Fibroblast of skin of left biceps (primary cell): ENCODE measurements at regions not wholly inside any gene's neighbourhood (a gene's known extent, or its start where the extent isn't known, plus 50 kb on each side); places are given as distances from the start of the nearest gene placed in this dataset.
"Not testable (repeated sequence)": the region's sequence is repeated elsewhere in the genome, so short reads cannot be mapped to it uniquely, and the experiment has no call there.

ENCODE experiments used
- DNase-seq, 2 experiments: peaks; one replicate each; pipeline ENCODE4 v3.0.0-alpha.2; 2013; ENCODE audit warnings: low read depth in 2 of 2

GRCh38 chr12:87259391-87259790 is 769.8 kb downstream of the C12orf50 start:
- no peak for DNase-seq

GRCh38 chr12:87254381-87255030 is 774.7 kb downstream of the C12orf50 start:
- no peak for DNase-seq

DNA sequence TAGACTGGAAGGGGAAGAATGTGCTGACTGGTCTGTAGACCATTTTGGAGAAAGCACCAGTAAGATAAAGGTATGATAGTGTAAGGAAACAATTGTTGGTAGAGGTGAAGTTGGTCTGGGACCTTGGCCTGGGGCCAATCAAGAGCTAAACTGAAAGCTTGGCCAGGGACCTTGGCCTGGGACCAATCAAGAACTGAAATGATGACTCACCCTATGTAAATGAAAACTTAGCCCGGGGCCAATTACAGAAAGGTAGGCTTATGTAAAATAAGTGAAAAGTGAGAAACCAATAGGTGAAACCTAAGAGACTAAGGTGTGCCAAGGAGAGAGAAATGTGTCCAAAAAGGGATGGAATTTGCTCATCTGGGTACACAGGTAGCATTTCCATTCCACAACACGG is 776.0 kb downstream of the C12orf50 start:
- DNase-seq: no peak

GRCh38 chr12:87246726-87247125 is 782.5 kb downstream of the C12orf50 start:
- DNase-seq: peak in 1 of 2 experiments; percentile 34

DNA sequence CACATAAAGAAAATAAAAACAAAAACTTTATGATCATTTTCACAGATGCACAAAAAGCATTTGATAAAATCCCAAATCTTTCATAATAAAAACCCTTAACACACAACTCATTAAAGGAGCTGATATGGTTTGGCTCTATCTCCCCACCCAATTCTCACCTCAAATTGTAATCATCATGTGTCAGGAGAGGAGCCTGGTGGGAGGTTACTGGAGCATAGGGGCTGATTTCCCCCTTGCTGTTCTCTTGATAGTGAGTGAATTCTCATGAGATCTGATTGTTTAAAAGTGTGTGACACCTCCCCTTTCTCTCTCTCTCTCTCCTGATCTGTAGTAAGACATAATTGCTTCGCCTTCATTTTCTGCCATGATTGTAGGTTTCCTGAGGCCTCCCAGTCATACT is 790.7 kb downstream of the C12orf50 start:
- no peak for DNase-seq

DNA sequence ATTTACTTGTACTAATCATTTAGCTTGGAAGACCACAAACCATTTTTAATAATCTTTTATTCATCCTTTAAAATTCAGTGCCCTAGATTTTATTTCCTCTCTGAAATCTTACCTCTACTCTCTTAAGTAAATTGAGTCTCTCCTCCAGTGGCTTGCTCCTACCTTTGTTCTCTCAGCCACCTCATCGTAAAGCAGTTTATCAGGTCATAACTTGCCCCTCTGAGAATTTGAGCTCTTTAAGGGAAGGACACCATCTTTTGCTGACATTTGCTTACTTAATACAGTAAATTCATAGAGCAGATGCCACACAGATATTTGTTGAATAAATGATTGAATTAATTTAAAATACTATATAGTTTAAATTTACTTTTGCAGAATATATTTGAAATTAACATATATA is 794.3 kb downstream of the C12orf50 start:
- DNase-seq: no peak

GRCh38 chr12:87233671-87234070 is 795.5 kb downstream of the C12orf50 start:
- no peak for DNase-seq

DNA sequence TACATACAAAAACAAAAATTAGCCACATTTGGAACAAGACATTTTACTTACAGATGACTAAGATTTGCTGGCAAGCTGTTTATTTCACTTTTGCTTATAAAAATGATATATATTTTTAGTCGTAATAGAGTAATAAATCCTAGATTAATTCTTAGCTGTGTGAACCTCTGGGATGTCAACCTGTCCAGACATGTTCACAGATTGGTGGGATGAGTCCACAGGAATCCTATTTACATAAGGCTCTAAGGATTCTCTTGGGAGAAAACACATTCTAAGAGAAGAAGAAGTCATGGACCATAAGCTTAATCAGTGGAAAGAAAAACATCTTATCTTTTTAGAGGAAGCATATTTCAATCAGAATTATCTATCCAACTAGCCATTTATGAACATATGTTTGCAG is 797.4 kb downstream of the C12orf50 start:
- DNase-seq: no peak

DNA sequence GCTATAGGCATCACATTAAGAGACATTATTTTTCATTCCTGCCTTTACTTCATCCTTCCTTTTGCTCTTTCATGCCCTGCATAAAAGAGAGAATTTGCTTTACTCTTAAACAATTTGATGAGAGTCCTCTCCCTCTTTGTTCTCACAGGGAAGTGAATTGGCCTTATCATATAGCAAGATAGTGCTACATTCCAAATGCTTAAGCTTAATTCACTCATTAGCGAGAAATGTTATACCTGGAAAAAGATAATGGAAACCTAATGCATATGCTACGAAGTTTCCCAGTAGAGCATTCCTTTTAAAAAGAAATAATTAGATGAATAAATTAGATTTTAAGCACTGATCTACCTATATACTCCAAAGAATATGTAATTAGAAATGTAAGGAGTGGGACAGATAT is 798.8 kb downstream of the C12orf50 start:
- no peak for DNase-seq

- DNase-seq: peak; percentile 46 to 60
These were observed 802.0 kb downstream of the C12orf50 start for GRCh38 chr12:87227162-87227561.

DNA sequence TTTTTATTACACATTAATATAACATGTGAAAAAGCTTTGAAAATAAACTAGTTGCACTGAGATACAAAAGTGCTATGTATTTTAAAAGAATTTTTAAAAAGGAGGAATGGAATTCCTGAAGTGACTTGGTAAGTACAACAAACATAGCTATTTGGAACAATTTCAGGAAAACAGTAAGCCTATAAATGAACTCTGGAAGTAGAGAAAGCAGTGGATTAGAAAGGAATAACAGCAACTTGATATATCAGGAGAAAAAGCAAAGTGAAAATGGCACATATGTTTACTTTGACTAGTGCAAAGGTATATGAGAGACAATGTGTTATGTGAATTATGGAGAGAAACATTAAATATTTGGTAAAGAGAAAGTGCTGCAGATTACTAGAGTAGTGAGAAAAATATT is 811.7 kb downstream of the C12orf50 start:
- DNase-seq: no peak

- peak; percentile 25 to 36 for DNase-seq
These were observed 812.8 kb downstream of the C12orf50 start for GRCh38 chr12:87216436-87216835.

DNA sequence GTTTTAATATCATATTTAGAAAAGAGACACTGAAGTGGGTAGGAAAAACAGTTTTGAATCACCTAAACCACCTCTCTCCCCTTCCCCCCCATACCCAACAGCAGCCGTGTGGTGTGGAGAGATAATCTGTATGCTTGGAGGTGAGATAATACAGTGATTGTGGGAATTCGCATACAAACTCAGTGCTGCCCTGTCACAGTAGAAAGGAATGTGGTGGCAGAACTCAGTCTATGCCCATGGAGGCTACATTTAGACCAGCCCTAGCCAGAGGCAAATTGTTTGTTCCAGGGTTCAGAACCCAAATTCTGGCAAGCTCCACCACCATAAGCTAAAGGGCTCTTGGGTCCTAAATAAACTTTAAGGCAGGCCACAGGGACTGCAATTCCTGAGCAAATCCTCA is 827.0 kb downstream of the C12orf50 start:
- no peak for DNase-seq

GRCh38 chr12:87201598-87201997 is 827.6 kb downstream of the C12orf50 start:
- DNase-seq: no peak

DNA sequence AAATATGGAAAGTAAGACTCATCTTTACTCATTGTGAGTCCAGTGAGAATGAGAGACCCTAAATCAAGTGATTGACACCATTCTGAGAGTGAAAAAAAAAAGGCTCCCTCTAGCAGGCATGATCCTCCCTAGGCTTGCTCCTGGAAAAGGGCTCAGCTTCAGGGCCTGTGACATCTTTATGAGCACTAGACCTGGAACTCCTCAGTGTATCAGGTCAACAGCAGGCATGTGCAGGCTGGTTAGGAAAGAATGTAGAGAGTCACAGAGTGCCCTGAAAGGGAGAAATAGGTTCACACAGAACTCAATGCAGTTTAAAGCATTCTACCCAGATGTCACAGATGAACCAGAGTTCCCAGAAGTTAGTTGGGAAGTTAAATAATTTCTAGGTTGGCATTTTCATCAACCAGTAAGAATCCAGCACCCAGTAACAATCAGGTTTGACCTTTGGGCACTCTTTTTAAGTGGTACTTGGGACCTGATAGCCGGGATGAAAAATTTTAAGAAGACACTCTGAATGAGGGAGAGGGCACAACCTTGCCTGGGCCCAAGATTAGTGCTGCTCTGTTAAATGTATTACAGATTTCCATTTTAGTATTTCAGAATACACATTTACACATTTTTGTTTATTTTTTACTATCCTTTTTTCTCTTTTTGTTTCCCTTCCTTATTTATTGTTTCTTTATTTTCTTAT is 828.8 kb downstream of the C12orf50 start:
- no peak for DNase-seq

DNA sequence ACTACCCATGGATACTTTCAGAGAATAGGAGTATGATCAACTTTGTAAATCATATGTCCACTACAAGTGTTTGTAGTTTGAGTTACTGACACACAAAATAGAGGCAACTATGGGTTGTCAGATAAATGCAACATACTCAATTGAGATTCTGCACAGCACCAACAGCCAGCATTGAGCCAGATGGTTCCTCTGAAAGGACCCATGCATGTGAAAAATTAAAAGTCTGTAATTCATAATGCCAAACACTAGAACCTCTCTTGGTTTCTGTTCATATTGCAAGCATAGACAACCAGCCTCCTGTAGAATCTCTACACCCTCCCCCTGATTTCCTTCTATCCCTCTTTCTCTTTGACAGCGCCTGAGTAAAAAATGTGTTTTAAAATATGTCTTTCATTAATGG is 831.0 kb downstream of the C12orf50 start:
- no peak for DNase-seq

DNA sequence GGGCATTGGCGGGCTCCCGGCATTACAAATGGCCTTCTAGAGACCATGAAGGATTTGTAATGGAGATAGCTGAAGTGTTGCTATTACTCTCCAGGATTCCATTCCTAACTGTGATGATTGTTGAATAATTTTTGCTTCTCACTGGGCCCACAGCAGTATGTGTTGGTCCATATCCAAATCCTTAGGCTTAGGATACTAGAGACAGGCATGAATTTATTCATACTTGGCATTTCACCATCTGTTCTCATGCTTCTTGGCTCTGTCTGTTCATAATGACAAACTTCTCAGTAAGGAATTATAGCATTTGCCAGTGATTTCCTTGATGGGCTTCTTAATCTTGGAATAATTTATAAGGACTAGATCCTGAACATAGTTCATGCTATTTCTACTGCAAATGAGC is 832.9 kb downstream of the C12orf50 start:
- peak; percentile 20 for DNase-seq

DNA sequence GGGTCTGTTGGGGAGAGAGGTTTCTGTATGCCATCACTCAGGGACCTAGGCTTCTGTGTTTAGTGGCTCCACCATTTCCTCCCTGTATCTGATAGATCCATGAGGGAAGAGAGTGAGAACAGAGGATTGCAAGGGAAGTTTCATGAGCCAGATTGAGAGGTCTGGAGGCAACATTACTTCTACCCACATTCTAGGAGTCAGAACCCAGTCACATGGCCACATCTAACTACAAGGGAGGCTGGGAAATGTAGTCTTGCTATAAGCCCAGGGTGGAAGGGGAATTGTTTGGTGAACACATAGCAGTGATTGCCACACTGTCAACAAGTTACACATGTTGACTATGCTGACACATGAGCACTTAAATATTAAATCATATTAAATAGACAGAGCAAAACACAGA is 834.8 kb downstream of the C12orf50 start:
- not testable (repeated sequence) for DNase-seq

- no peak for DNase-seq
These were observed 843.8 kb downstream of the C12orf50 start for GRCh38 chr12:87185367-87185766.

DNA sequence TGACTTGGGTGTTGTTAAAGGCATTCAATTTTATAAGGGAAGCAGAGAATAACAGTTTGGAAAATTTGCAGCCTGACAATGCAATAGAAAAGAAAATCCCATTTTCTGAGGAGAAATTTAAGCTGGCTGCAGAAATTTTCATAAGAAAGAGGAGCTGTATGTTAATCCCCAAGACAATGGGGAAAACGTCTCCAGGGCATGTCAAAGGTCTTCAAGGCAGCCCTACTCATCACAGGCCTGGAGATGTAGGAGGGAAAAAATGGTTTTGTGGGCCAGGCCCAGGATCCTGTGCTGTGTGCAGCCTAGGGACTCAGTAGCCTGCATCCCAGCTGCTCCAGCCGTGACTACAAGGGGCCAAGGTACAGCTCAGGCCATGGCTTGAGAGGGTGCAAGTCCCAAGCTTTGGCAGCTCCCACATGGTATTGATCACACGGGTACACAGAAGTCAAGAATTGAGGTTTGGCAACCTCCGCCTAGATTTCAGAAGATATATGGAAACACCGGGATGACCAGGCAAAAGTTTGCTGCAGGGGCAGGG is 846.4 kb downstream of the C12orf50 start:
- DNase-seq: no peak

- no peak for DNase-seq
These were observed 857.8 kb downstream of the C12orf50 start for GRCh38 chr12:87171356-87171755.

- no peak for DNase-seq
These were observed 860.2 kb downstream of the C12orf50 start for GRCh38 chr12:87169010-87169409.

DNA sequence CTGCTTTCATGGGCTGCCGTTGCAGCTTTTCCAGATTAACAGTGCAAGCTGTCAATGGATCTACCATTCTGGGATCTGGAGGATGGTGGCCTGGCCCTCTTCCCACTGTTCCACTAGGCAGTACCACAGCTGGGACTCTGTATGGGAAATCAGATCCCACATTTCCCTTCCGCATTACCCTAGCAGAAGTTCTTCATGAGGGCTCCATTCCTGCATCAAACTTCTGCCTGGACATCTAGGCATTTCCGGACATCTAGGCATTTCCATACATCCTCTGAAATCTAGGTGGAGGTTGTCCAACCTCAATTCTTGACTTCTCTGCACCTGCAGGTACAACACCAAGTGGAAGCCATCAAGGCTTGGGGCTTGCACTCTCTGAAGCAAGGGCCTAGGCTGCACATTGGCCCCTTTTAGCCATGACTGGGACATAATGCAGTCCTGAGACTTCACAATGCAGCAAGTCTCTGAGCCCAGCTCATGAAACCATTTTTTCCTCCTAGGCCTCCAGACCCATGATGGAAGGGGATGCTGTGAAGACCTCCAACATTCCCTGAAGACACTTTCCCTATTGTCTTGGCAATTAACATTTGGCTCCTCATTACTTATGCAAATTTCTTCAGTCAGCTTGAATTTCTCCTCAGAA is 863.3 kb downstream of the C12orf50 start:
- DNase-seq: no peak
